Lung (tissue), 11 donors: ENCODE measurements at regions not wholly inside any gene's neighbourhood (a gene's known extent, or its start where the extent isn't known, plus 50 kb on each side); places are given as distances from the start of the nearest gene placed in this dataset.

ENCODE experiments used
- ATAC-seq: fragments of 200-7000 bp; cut with Tn5 transposase; one replicate; pipeline ENCODE4 v1.9.1; 2020; ENCODE audit warnings: moderate number of reproducible peaks; ENCODE audit not compliant: insufficient read depth, low FRiP score
- DNase-seq, 3 donors: peaks; one replicate each; pipeline ENCODE4 v3.0.0-alpha.2; 2013 to 2017
- H3K27ac ChIP-seq, 2 donors: one replicate each; pipeline ENCODE4 v1.5.1; 2013; ENCODE audit warnings: mild to moderate bottlenecking in 2 of 2, moderate library complexity in 2 of 2, control low read depth in 1 of 2, inconsistent platforms in 1 of 2, low read depth in 1 of 2, low read length in 1 of 2
- H3K27me3 ChIP-seq, 3 donors: one replicate each; pipeline ENCODE4 v1.5.1; 2013; ENCODE audit warnings: low read length in 2 of 3; ENCODE audit not compliant: control insufficient read depth in 3 of 3, insufficient read depth in 3 of 3
- H3K36me3 ChIP-seq, 4 donors: one replicate each; pipeline ENCODE4 v1.5.1; 2013; ENCODE audit warnings: low read length in 4 of 4, mild to moderate bottlenecking in 1 of 4, moderate library complexity in 1 of 4; ENCODE audit not compliant: control insufficient read depth in 4 of 4, insufficient read depth in 4 of 4
- H3K4me1 ChIP-seq, 5 donors: one replicate each; pipeline ENCODE4 v1.5.1; 2013; ENCODE audit warnings: low read length in 5 of 5, mild to moderate bottlenecking in 2 of 5, moderate library complexity in 1 of 5; ENCODE audit not compliant: control insufficient read depth in 5 of 5, insufficient read depth in 5 of 5
- H3K4me3 ChIP-seq: one replicate; pipeline ENCODE4 v1.5.1; 2013; ENCODE audit warnings: mild to moderate bottlenecking, control low read depth, moderate library complexity
- H3K9ac ChIP-seq, 2 donors: one replicate each; pipeline ENCODE4 v1.5.1; 2013; ENCODE audit warnings: low read length in 2 of 2, control low read depth in 1 of 2; ENCODE audit not compliant: insufficient read depth in 1 of 2
- H3K9me3 ChIP-seq, 4 donors: one replicate each; pipeline ENCODE4 v1.5.1; 2013; ENCODE audit warnings: low read length in 3 of 4, mild to moderate bottlenecking in 1 of 4, moderate library complexity in 1 of 4; ENCODE audit not compliant: control insufficient read depth in 4 of 4, insufficient read depth in 3 of 4
- WGBS, 2 donors: extraction: QIAGEN DNeasy Blood & Tissue Kit; methylation state at CpG; one replicate each; pipeline ENCODE4 v1.1.7; 2013; 5-methylcytosine and 5-hydroxymethylcytosine counted together
- TF ChIP-seq, protein P1 (sequence below): IDR thresholded peaks from 2 replicates; pipeline ENCODE4 v1.5.1; 2012; ENCODE audit warnings: mild to moderate bottlenecking; ENCODE audit errors: control extremely low read depth, extremely low read depth
- donor health status: control.
- donor health status: control.
- donor health status: Bipolar disorder and iron deficiency.
- donor health status: healthy.
- donor health status: DM: yes; HTN: yes; CAD: no.

DNA sequence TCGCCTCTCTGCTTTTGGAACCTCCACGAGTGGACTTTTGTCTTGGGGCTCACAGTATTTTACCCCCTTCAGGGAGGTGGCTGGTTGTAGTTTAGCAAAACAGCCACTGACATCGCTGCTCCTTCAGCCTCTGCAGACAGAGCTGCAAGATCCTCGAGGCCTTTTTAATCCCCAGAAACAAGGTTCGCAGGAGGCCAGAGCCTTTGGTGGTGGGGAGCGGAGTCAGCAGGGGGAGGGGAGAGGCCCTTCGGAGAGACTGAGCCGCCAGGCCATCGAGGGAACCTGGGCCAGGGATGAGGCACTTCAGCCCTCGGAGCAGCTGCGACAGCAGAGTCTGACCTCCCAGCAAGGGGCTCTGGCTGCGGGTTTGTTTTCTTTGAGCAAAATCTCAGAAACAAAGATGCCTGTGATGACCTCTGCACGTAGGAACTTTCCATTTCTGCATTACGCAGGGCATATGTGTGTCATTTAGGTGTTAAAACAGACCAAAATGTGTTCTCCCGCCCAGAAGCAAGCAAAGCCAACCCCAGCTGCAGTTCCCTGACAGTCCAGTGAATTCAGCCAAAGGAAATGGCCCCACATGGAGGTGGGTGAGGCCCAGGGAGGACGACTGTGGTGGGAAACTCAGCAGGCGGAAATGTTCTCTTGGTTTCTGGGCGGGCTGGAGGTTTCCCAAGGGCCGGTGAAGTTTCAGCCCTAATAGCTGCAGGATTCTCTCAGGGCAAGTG lies 171.2 kb upstream of the SULF2 start:
- Histone ChIP-seq H3K27ac (no peak overlapping the region), H3K9ac (no peak overlapping the region), H3K4me3 (no peak overlapping the region), H3K27me3 (peaks cover 0 to 7% (median 0%) of the 10 kb centered on the region in 3 donors), H3K4me1 (peaks cover 0 to 35% (median 6%) of the 10 kb centered on the region in 5 donors), H3K9me3 (no peaks in the 10 kb centered on the region), H3K36me3 (no peaks in the 10 kb centered on the region)
- DNase-seq = peak; percentile 35 to 68 (median 53)
- TF ChIP-seq, protein P1, sequence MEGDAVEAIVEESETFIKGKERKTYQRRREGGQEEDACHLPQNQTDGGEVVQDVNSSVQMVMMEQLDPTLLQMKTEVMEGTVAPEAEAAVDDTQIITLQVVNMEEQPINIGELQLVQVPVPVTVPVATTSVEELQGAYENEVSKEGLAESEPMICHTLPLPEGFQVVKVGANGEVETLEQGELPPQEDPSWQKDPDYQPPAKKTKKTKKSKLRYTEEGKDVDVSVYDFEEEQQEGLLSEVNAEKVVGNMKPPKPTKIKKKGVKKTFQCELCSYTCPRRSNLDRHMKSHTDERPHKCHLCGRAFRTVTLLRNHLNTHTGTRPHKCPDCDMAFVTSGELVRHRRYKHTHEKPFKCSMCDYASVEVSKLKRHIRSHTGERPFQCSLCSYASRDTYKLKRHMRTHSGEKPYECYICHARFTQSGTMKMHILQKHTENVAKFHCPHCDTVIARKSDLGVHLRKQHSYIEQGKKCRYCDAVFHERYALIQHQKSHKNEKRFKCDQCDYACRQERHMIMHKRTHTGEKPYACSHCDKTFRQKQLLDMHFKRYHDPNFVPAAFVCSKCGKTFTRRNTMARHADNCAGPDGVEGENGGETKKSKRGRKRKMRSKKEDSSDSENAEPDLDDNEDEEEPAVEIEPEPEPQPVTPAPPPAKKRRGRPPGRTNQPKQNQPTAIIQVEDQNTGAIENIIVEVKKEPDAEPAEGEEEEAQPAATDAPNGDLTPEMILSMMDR = no peak
- no peak for ATAC-seq
- WGBS, 2 donors = 81 to 82% methylated on average over 19 of the region's 19 CpGs

DNA sequence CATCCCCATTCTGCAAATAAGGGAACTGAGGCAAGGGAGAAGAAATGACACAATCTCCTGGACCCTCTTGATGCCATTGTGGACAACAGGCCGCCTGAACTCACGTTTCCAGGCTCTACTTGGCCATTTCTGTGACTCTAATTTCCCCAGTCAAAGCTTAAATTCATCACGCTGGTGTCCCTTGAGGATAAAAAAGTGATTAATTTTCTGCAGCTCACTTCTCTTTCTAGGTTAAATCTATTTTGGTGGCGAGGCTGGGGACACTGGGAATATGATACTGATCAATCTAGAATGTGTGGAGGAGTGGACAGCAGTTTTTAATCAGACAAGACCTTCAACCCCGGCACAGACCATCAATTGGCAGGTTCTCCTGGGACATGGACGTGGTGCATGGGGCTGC lies 168.2 kb upstream of the SULF2 start:
- 71 to 81% methylated on average over 6 of the region's 6 CpGs for WGBS, 2 donors
- no peak for DNase-seq
- no peak for ATAC-seq
- Histone ChIP-seq H3K9ac (no peak overlapping the region), H3K27ac (no peak overlapping the region), H3K4me3 (no peak overlapping the region), H3K27me3 (peaks cover 0 to 7% (median 0%) of the 10 kb centered on the region in 3 donors), H3K4me1 (peaks cover 0 to 31% (median 3%) of the 10 kb centered on the region in 5 donors), H3K36me3 (no peaks in the 10 kb centered on the region), H3K9me3 (no peaks in the 10 kb centered on the region)
- TF ChIP-seq, protein P1 = no peak

DNA sequence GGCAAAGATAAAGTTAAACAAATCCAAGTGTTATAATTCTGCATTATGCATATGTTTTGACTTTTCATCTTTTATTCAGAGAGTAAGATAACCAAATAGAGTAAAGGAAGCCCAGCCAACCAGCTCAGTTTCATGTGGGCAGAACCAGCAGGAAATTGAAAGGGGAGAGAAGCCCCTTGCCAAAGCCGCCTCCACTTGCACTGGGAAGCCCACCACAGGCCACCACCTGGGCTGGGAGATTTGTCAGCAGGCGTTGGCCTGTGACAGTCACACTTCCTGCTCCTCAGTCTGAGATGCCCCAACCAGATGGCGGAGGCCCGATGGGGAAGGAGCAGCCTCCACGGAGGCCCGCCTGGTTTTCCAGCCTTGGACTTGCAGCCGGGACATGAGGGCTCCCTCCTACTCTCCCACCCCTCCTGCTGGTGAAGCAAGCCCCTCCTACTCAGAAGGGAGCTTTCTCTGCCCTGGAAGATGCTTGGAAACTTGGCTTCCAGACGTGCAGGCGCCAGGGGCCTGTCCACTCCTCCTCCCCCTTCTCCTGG lies 166.8 kb upstream of the SULF2 start:
- WGBS, 2 donors = 77 to 85% methylated on average over 9 of the region's 9 CpGs
- Histone ChIP-seq H3K9ac (no peak overlapping the region), H3K4me1 (peaks cover 0 to 17% (median 3%) of the 10 kb centered on the region in 5 donors), H3K4me3 (no peak overlapping the region), H3K27me3 (peaks cover 0 to 7% (median 0%) of the 10 kb centered on the region in 3 donors), H3K36me3 (no peaks in the 10 kb centered on the region), H3K27ac (no peak overlapping the region), H3K9me3 (no peaks in the 10 kb centered on the region)
- TF ChIP-seq, protein P1 = no peak
- ATAC-seq = no peak
- DNase-seq = no peak
